Activated naive CD4-positive, alpha-beta T cell treated with anti-CD3 and anti-CD28 coated beads, Interleukin-2, amount 10 ng/mL, durations not matched to agents 7 days and 5 days (primary cell): ENCODE measurements at regions not wholly inside any gene's neighbourhood (a gene's known extent, or its start where the extent isn't known, plus 50 kb on each side); places are given as distances from the start of the nearest gene placed in this dataset.
"Not testable (repeated sequence)": the region's sequence is repeated elsewhere in the genome, so short reads cannot be mapped to it uniquely, and the experiment has no call there.

Source experiments
- CTCF ChIA-PET: fragments of 350-600 bp; sonication (Branson Sonifier 250); formaldehyde crosslinking; loops from one replicate; lab custom pipeline; 2021; ENCODE audit warnings: antibody characterized with exemption; lab: Charles Lee
- DNase-seq: peaks from one replicate; pipeline ENCODE4 v3.0.0-alpha.2; 2020
- H3K27ac Mint-ChIP-seq: one replicate; pipeline ENCODE4 v1.8.0; 2021; ENCODE audit warnings: mild to moderate bottlenecking, moderate library complexity, mixed read lengths
- H3K27me3 Mint-ChIP-seq: one replicate; pipeline ENCODE4 v1.8.0; 2021; ENCODE audit warnings: mild to moderate bottlenecking, mixed read lengths
- H3K36me3 Mint-ChIP-seq: one replicate; pipeline ENCODE4 v1.8.0; 2021; ENCODE audit warnings: mixed read lengths
- H3K4me1 Mint-ChIP-seq: one replicate; pipeline ENCODE4 v1.8.0; 2021; ENCODE audit warnings: mixed read lengths
- H3K4me3 Mint-ChIP-seq: one replicate; pipeline ENCODE4 v1.8.0; 2021; ENCODE audit warnings: mild to moderate bottlenecking, moderate library complexity, mixed read lengths
- H3K9me3 Mint-ChIP-seq: one replicate; pipeline ENCODE4 v1.8.0; 2021; ENCODE audit warnings: mixed read lengths

- Mint-ChIP-seq H3K4me1 (no peaks in the 10 kb centered on the region), H3K36me3 (no peaks in the 10 kb centered on the region), H3K4me3 (no peak overlapping the region), H3K27me3 (no peaks in the 10 kb centered on the region), H3K27ac (no peak overlapping the region), H3K9me3 (peaks cover 1% of the 10 kb centered on the region)
- DNase-seq = no peak
- CTCF ChIA-PET = no interaction called here
Measured at GRCh38 chr5:32942225-32942989, 231.3 kb downstream of the NPR3 start.

DNA sequence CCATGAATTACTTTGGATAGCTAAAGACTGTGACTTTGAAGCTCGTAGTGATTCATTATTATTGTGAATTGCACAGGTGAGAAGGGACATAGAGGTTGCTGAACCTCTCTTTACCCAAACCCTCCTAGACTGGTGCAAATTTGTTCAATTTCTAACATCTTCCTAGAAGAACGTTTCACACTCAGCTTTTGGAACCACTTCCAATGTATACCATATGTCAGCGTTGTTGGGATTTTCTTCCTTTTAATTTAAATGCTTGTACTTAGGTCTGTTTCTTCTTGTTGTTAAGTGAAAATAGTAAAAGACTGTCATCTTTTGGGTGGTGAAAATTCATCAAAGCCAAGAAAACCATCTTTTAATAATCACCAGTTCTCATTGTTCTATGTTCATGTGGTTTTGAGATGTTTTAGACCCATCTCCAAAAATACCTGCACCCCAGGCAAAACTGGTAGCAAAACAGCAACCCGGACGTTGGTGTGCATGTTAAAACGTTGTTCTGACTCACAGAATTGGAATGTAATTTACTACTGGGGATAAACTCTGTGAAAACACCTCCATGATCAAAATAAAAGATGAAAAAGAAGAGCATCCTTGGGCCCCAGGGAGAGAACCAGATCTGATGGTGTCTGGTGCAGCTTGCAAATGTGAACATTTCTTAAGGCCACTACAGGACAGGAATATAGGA lies 238.3 kb downstream of the NPR3 start:
- no peak for DNase-seq
- Mint-ChIP-seq H3K27me3 (no peaks in the 10 kb centered on the region), H3K36me3 (no peaks in the 10 kb centered on the region), H3K27ac (no peak overlapping the region), H3K4me1 (no peaks in the 10 kb centered on the region), H3K9me3 (peaks cover 1% of the 10 kb centered on the region), H3K4me3 (no peak overlapping the region)
- CTCF ChIA-PET = no interaction called here

DNA sequence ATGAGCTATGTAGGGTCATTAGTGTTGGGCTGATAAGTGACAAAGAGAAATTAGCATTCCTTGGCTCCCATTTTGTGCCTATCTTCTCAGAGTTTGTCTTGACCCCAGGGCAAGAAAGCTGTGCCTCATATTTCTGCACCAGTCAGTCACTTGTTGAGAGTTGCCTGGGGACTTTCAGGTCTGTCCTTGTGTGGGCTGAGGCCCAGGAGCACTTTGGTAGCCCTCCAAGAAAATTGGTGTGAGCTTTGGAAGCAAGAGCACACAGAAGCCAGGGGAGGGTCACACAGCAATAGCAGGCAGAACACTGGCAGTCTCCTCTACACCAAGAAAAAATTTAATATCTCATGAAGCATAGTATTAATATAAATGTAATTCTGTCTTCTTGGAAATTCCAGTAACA lies 239.9 kb downstream of the NPR3 start:
- CTCF ChIA-PET = no interaction called here
- Mint-ChIP-seq H3K27ac (no peak overlapping the region), H3K4me1 (no peaks in the 10 kb centered on the region), H3K36me3 (no peaks in the 10 kb centered on the region), H3K4me3 (no peak overlapping the region), H3K9me3 (peaks cover under 1% of the 10 kb centered on the region), H3K27me3 (no peaks in the 10 kb centered on the region)
- no peak for DNase-seq

- Mint-ChIP-seq H3K27ac (no peak overlapping the region), H3K36me3 (no peaks in the 10 kb centered on the region), H3K4me3 (no peak overlapping the region), H3K27me3 (no peaks in the 10 kb centered on the region), H3K9me3 (no peaks in the 10 kb centered on the region), H3K4me1 (no peaks in the 10 kb centered on the region)
- CTCF ChIA-PET = no interaction called here
- no peak for DNase-seq
Measured at GRCh38 chr5:32951878-32952277, 240.8 kb downstream of the NPR3 start.

DNA sequence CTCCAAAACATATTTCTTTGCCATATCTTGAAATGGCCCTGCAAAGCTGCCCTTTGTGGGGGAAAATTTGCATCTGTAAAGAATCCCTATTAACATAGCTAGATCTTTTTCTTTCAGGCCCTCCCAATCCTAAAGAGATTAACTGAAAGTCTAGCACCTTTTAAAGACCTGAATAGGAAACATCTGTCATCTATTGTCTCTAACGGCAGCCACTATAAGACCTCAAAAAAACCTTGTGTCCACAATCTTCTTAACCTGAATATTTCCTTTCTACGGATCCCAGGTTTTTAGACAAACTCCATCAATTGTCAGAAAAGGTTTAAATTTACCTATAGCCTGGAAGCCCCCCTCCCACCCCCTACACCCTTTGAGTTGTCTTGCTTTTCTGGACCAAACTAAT lies 241.3 kb downstream of the NPR3 start:
- H3K27me3 Mint-ChIP-seq, H3K4me1 Mint-ChIP-seq, DNase-seq, H3K27ac Mint-ChIP-seq, H3K9me3 Mint-ChIP-seq, H3K36me3 Mint-ChIP-seq, CTCF ChIA-PET, H3K4me3 Mint-ChIP-seq: not testable (repeated sequence)

- Mint-ChIP-seq H3K27ac (no peak overlapping the region), H3K9me3 (no peaks in the 10 kb centered on the region), H3K4me1 (no peaks in the 10 kb centered on the region), H3K4me3 (no peak overlapping the region), H3K27me3 (no peaks in the 10 kb centered on the region), H3K36me3 (no peaks in the 10 kb centered on the region)
- no peak for DNase-seq
- CTCF ChIA-PET = no interaction called here
Measured at GRCh38 chr5:32953694-32954093, 242.6 kb downstream of the NPR3 start.

- Mint-ChIP-seq H3K36me3 (no peaks in the 10 kb centered on the region), H3K4me3 (no peak overlapping the region), H3K9me3 (no peaks in the 10 kb centered on the region), H3K27ac (no peak overlapping the region), H3K27me3 (no peaks in the 10 kb centered on the region), H3K4me1 (no peaks in the 10 kb centered on the region)
- CTCF ChIA-PET = no interaction called here
- DNase-seq = no peak
Measured at GRCh38 chr5:32955814-32956213, 244.7 kb downstream of the NPR3 start.

- H3K4me1 Mint-ChIP-seq = no peaks in the 10 kb centered on the region
Measured at GRCh38 chr5:32960340-32961058, 249.4 kb downstream of the NPR3 start.

DNA sequence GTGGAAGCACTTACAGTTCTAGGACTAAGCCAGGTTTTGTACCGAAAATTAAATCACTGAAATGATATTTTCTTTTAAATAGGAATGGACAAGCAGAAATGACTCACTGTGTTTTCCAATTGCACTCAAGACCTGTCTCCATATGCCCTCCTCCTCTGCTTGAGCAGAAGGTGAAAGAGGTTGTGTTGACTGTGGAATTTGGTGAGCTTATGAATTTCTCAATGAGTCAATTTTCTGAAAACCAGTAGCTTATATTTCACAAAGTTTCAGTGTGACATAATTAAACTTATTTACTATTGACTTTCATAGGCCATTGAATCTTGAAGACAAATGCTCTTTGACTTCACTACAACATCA lies 249.9 kb downstream of the NPR3 start:
- Mint-ChIP-seq H3K4me1 (no peaks in the 10 kb centered on the region), H3K27ac (no peak overlapping the region), H3K36me3 (no peaks in the 10 kb centered on the region), H3K27me3 (no peaks in the 10 kb centered on the region), H3K4me3 (no peak overlapping the region), H3K9me3 (no peaks in the 10 kb centered on the region)
- no peak for DNase-seq
- CTCF ChIA-PET = no interaction called here

More at GRCh38 chr5:32960340-32961058, 249.4 kb downstream of the NPR3 start:
- Mint-ChIP-seq H3K27ac (no peak overlapping the region), H3K36me3 (no peaks in the 10 kb centered on the region), H3K4me3 (no peak overlapping the region), H3K9me3 (no peaks in the 10 kb centered on the region), H3K27me3 (no peaks in the 10 kb centered on the region)
- no peak for DNase-seq
- CTCF ChIA-PET = no interaction called here

- H3K4me3 Mint-ChIP-seq = no peak overlapping the region
- no peaks in the 10 kb centered on the region for H3K9me3 Mint-ChIP-seq
- H3K36me3 Mint-ChIP-seq = no peaks in the 10 kb centered on the region
- DNase-seq = no peak
- CTCF ChIA-PET = no interaction called here
- H3K27me3 Mint-ChIP-seq = no peaks in the 10 kb centered on the region
- H3K27ac Mint-ChIP-seq = no peak overlapping the region
- no peaks in the 10 kb centered on the region for H3K4me1 Mint-ChIP-seq
Measured at GRCh38 chr5:32964261-32964660, 253.1 kb downstream of the NPR3 start.

DNA sequence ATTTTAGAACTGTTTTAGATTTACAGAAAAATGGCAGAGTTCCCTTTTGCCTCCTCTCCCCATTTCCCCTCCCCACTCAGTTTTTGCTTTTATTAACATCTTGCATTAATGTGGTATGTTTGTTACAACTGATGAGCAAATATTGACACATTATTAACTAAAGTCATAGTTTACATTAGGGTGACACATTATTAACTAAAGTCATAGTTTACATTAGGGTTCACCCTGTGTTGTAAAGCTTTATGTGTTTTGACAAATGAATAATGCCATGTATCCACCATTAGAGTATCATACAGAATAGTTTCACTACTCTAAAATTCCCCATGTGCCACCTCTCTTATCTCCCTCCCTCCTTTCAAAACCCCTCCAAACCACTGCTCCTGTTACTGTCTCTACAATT lies 262.5 kb downstream of the NPR3 start:
- H3K36me3 Mint-ChIP-seq = no peaks in the 10 kb centered on the region
- H3K27me3 Mint-ChIP-seq = no peaks in the 10 kb centered on the region
- no peak overlapping the region for H3K4me3 Mint-ChIP-seq
- CTCF ChIA-PET = no interaction called here
- no peaks in the 10 kb centered on the region for H3K4me1 Mint-ChIP-seq
- DNase-seq = no peak
- H3K27ac Mint-ChIP-seq = no peak overlapping the region
- no peaks in the 10 kb centered on the region for H3K9me3 Mint-ChIP-seq

DNA sequence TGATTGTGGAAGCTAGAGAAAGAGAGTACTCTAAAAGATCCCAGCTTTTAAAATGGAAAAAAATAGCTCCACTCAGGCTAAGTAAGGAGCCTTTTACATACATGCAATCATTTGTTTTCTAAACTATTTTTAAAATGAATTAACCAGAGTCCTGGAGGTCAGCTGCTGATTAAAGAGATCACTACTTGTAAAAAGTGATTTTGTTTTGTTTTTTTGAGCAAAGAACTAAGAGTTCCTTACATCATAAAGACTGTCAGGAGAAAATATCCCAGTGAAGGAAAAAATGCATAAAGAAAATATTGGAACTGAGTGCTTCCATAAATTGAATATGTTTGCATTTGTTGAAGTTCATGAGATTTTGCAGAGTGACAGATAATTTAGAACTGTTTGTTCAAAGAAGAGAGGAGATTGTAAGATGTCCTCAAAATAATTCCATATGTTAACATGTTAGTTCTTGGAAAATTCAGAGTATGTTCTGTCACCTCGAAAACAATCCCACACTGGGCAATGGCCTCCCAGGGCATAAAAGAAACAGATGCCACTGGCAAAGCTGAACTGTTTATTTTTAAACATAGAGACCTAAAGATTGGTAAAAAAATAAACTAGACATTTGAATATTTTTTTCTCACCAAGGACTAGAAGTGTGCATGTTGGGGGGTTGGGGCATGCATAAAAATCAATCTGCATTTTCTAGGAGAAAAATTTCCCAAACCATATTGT lies 264.7 kb downstream of the NPR3 start:
- Mint-ChIP-seq H3K36me3 (no peaks in the 10 kb centered on the region), H3K9me3 (no peaks in the 10 kb centered on the region), H3K4me1 (no peaks in the 10 kb centered on the region), H3K27me3 (no peaks in the 10 kb centered on the region), H3K27ac (no peak overlapping the region), H3K4me3 (no peak overlapping the region)
- DNase-seq = no peak
- CTCF ChIA-PET = no interaction called here

DNA sequence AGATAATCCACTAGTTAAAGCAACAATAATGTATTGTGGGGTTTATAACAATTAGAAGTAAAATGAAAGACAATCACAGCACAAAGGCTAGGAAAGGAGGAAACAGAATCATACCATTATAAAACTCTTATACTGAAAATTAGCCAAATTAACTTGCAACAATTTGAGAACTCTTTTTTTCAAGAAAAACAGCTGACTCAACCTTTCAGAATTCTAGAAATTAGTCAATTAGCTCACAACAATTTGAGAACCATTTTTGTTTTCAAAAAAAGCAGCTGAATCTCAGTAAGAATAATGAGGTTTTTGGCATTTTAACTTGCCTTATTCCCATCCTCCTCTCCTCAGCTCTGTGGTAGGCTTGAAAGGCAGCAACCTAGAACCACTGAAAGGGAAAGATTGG lies 269.9 kb downstream of the NPR3 start:
- Mint-ChIP-seq H3K36me3 (no peaks in the 10 kb centered on the region), H3K27ac (no peak overlapping the region), H3K4me1 (no peaks in the 10 kb centered on the region), H3K4me3 (no peak overlapping the region), H3K9me3 (peaks cover 2% of the 10 kb centered on the region), H3K27me3 (no peaks in the 10 kb centered on the region)
- CTCF ChIA-PET = no interaction called here
- DNase-seq = no peak

- no peaks in the 10 kb centered on the region for H3K36me3 Mint-ChIP-seq
- H3K27ac Mint-ChIP-seq = no peak overlapping the region
- no peaks in the 10 kb centered on the region for H3K27me3 Mint-ChIP-seq
- CTCF ChIA-PET = no interaction called here
- peaks cover 17% of the 10 kb centered on the region for H3K9me3 Mint-ChIP-seq
- H3K4me1 Mint-ChIP-seq = no peaks in the 10 kb centered on the region
- H3K4me3 Mint-ChIP-seq = no peak overlapping the region
- DNase-seq = no peak
Measured at GRCh38 chr5:32984851-32985610, 273.9 kb downstream of the NPR3 start.
